ENCODE measurements at regions not wholly inside any gene's neighbourhood (a gene's known extent, or its start where the extent isn't known, plus 50 kb on each side); places are given as distances from the start of the nearest gene placed in this dataset.
"Not testable (repeated sequence)": the region's sequence is repeated elsewhere in the genome, so short reads cannot be mapped to it uniquely, and the experiment has no call there.

- no peaks in the 10 kb centered on the region for H3K9me3 Mint-ChIP-seq (ENCODE audit: low read depth)
- no peaks in the 10 kb centered on the region for H3K36me3 Mint-ChIP-seq
- H3K27ac Mint-ChIP-seq, result no peak overlapping the region
- H3K4me3 Mint-ChIP-seq, result no peak overlapping the region
- H3K4me1 Mint-ChIP-seq (ENCODE audit: low read depth), result no peaks in the 10 kb centered on the region
- no peaks in the 10 kb centered on the region for H3K27me3 Mint-ChIP-seq
Observed at GRCh38 chr11:92572559-92572958, 347.9 kb downstream of the FAT3 start.

DNA sequence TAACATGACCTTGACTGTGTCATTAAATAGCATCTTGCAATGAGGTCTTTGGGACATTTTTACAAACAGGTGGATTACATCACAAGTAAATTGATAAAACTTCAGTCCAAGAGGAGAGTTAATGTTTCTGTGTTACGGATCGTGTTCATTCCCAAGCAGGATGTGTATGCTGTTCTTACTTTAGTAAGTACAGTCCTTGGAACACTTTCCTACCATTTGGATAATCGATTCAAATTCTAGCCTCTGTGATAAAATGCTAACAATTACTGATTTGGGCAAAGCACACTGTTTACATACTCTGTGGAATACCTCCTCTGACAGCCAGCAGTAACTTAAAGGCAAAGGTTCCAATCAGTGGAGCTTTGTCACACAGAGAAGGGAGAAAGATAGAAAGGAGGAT is 351.7 kb downstream of the FAT3 start:
- no peaks in the 10 kb centered on the region for H3K27me3 Mint-ChIP-seq
- no peaks in the 10 kb centered on the region for H3K9me3 Mint-ChIP-seq (ENCODE audit: low read depth)
- no peaks in the 10 kb centered on the region for H3K4me1 Mint-ChIP-seq (ENCODE audit: low read depth)
- H3K27ac Mint-ChIP-seq, result no peak overlapping the region
- no peaks in the 10 kb centered on the region for H3K36me3 Mint-ChIP-seq
- no peak overlapping the region for H3K4me3 Mint-ChIP-seq

- Mint-ChIP-seq H3K36me3 (no peaks in the 10 kb centered on the region), H3K27ac (no peak overlapping the region), H3K9me3 (ENCODE audit: low read depth) (no peaks in the 10 kb centered on the region), H3K27me3 (no peaks in the 10 kb centered on the region), H3K4me3 (no peak overlapping the region), H3K4me1 (ENCODE audit: low read depth) (no peaks in the 10 kb centered on the region)
Observed at GRCh38 chr11:92580908-92581307, 356.3 kb downstream of the FAT3 start.

- Mint-ChIP-seq H3K4me3 (no peak overlapping the region), H3K36me3 (no peaks in the 10 kb centered on the region), H3K4me1 (ENCODE audit: low read depth) (no peaks in the 10 kb centered on the region), H3K27ac (no peak overlapping the region), H3K9me3 (ENCODE audit: low read depth) (no peaks in the 10 kb centered on the region), H3K27me3 (no peaks in the 10 kb centered on the region)
Observed at GRCh38 chr11:92588393-92588792, 363.8 kb downstream of the FAT3 start.

DNA sequence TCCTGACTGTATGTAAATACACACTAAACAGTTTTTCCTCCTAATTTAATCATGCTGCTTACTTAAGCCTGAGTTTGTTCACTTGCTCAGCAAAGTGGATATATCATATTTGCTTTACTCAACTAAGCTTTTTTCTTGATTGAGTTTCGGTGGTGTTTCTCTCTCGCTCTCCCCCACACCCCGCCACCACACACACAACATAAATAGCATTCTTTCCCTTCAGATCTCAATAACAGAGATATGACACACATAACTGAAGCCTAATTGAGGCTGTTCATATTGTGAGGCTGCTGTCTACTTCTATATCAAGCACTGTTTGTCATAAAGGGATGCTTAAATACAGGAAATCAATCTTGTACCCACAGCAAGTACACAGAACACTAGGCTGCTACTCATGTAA is 364.9 kb downstream of the FAT3 start:
- H3K9me3 Mint-ChIP-seq (ENCODE audit: low read depth), result no peaks in the 10 kb centered on the region
- H3K27me3 Mint-ChIP-seq, result no peaks in the 10 kb centered on the region
- H3K36me3 Mint-ChIP-seq, result no peaks in the 10 kb centered on the region
- no peak overlapping the region for H3K4me3 Mint-ChIP-seq
- H3K27ac Mint-ChIP-seq, result no peak overlapping the region
- no peaks in the 10 kb centered on the region for H3K4me1 Mint-ChIP-seq (ENCODE audit: low read depth)

DNA sequence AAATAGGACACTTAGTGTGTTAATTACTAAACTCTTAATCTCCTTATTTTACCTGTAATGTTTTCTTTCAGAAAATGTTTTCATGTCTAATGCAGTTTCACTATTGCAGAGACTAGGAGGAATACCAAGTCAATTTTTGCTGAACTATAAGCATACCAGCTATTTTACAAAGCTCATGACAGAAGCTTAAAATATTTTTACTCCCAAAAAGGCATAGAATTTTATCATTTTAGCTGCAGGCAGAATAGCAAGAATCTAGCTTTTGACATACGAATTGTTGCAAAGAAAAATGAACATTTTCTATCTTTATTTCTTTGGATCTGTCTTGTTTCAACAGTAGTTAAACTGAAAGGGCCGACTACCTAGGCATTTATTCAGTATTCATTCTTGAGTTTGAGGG is 366.9 kb downstream of the FAT3 start:
- no peaks in the 10 kb centered on the region for H3K36me3 Mint-ChIP-seq

GRCh38 chr11:92594251-92594650 is 369.6 kb downstream of the FAT3 start:
- Mint-ChIP-seq H3K4me1 (ENCODE audit: low read depth) (no peaks in the 10 kb centered on the region), H3K4me3 (no peak overlapping the region), H3K9me3 (ENCODE audit: low read depth) (peaks cover 4% of the 10 kb centered on the region), H3K27me3 (no peaks in the 10 kb centered on the region), H3K36me3 (no peaks in the 10 kb centered on the region), H3K27ac (no peak overlapping the region)

More for the DNA sequence above, 366.9 kb downstream of the FAT3 start:
- Mint-ChIP-seq H3K27ac (no peak overlapping the region), H3K9me3 (ENCODE audit: low read depth) (no peaks in the 10 kb centered on the region), H3K27me3 (no peaks in the 10 kb centered on the region), H3K4me1 (ENCODE audit: low read depth) (no peaks in the 10 kb centered on the region), H3K4me3 (no peak overlapping the region)

- H3K4me3 Mint-ChIP-seq, result no peak overlapping the region
- H3K4me1 Mint-ChIP-seq (ENCODE audit: low read depth), result no peaks in the 10 kb centered on the region
- H3K36me3 Mint-ChIP-seq, result no peaks in the 10 kb centered on the region
- H3K27ac Mint-ChIP-seq, result no peak overlapping the region
- H3K27me3 Mint-ChIP-seq, result no peaks in the 10 kb centered on the region
- H3K9me3 Mint-ChIP-seq (ENCODE audit: low read depth), result peaks cover 4% of the 10 kb centered on the region
Observed at GRCh38 chr11:92595052-92595451, 370.4 kb downstream of the FAT3 start.

GRCh38 chr11:92596596-92597317 is 372.1 kb downstream of the FAT3 start:
- Mint-ChIP-seq H3K27ac (no peak overlapping the region), H3K27me3 (no peaks in the 10 kb centered on the region), H3K36me3 (no peaks in the 10 kb centered on the region), H3K4me3 (no peak overlapping the region), H3K9me3 (ENCODE audit: low read depth) (peaks cover 4% of the 10 kb centered on the region), H3K4me1 (ENCODE audit: low read depth) (no peaks in the 10 kb centered on the region)

GRCh38 chr11:92601048-92601447 is 368.4 kb upstream of the MTNR1B start:
- no peaks in the 10 kb centered on the region for H3K4me1 Mint-ChIP-seq (ENCODE audit: low read depth)
- H3K27me3 Mint-ChIP-seq, result no peaks in the 10 kb centered on the region
- no peaks in the 10 kb centered on the region for H3K36me3 Mint-ChIP-seq
- H3K4me3 Mint-ChIP-seq, result no peak overlapping the region
- H3K27ac Mint-ChIP-seq, result no peak overlapping the region
- H3K9me3 Mint-ChIP-seq (ENCODE audit: low read depth), result peaks cover 4% of the 10 kb centered on the region

DNA sequence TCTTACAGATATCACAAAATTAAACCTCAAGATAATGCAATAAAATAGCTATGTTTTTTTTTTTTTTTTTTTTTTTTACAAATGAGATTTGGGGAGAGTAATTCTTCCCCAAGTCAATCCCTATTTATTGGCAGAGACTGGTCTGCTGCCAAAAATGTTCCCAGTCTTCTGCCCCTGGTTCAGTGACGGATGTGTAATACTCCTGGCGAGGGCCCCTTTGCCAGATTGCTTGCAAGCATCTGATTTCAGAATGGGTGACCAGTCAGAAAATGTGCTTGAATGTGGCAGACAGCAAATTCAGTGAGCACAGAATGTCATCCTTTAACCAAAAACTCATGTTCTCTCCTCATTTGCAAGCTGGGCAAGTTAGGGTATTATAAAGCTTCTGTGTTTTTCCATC is 363.8 kb upstream of the MTNR1B start:
- Mint-ChIP-seq H3K36me3 (no peaks in the 10 kb centered on the region), H3K27ac (no peak overlapping the region), H3K4me1 (ENCODE audit: low read depth) (no peaks in the 10 kb centered on the region), H3K4me3 (no peak overlapping the region), H3K9me3 (ENCODE audit: low read depth) (no peaks in the 10 kb centered on the region), H3K27me3 (no peaks in the 10 kb centered on the region)

GRCh38 chr11:92607969-92608722 is 361.3 kb upstream of the MTNR1B start:
- Mint-ChIP-seq H3K4me3 (no peak overlapping the region), H3K36me3 (no peaks in the 10 kb centered on the region), H3K4me1 (ENCODE audit: low read depth) (no peaks in the 10 kb centered on the region), H3K27ac (no peak overlapping the region), H3K27me3 (no peaks in the 10 kb centered on the region), H3K9me3 (ENCODE audit: low read depth) (no peaks in the 10 kb centered on the region)

DNA sequence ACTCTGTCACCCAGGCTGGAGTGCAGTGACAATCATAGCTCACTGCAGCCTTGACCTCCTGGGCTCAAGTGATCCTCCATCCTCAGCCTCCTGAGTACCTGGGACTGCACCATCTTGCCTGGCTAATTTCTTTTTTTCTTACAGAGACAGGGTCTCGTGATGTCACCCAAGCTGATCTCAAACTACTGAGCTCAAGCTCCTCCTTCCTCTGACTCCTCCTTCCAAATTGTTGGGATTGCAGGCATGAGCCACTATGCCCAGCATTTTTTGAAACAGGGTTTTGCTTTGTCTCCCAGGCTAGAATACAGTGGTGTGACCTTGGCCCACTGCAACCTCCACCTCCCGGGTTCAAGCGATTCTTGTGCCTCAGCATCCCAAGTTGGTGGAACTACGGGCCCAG is 358.3 kb upstream of the MTNR1B start:
- no peaks in the 10 kb centered on the region for H3K9me3 Mint-ChIP-seq (ENCODE audit: low read depth)
- H3K36me3 Mint-ChIP-seq, result no peaks in the 10 kb centered on the region
- no peak overlapping the region for H3K4me3 Mint-ChIP-seq
- H3K27me3 Mint-ChIP-seq, result no peaks in the 10 kb centered on the region
- H3K27ac Mint-ChIP-seq, result no peak overlapping the region
- no peaks in the 10 kb centered on the region for H3K4me1 Mint-ChIP-seq (ENCODE audit: low read depth)

DNA sequence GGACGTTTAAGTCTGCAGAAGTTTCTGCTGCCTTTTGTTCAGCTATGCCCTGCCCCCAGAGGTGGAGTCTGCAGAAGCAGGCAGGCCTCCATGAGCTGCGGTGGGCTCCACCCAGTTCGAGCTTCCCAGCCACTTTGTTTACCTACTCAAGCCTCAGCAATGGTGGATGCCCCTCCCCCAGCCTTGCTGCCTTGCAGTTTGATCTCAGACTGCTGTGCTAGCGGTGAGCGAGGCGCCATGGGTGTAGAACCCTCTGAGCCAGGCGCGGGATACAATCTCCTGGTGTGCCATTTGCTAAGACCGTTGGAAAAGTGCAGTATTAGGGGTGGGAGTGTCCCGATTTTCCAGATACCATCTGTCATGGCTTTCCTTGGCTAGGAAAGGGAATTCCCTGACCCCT is 351.4 kb upstream of the MTNR1B start:
- H3K4me1 Mint-ChIP-seq (ENCODE audit: low read depth); H3K9me3 Mint-ChIP-seq (ENCODE audit: low read depth); H3K27ac Mint-ChIP-seq; H3K27me3 Mint-ChIP-seq; H3K36me3 Mint-ChIP-seq; H3K4me3 Mint-ChIP-seq: not testable (repeated sequence)

GRCh38 chr11:92623055-92623454 is 346.4 kb upstream of the MTNR1B start:
- Mint-ChIP-seq H3K4me1 (ENCODE audit: low read depth) (no peaks in the 10 kb centered on the region), H3K36me3 (no peaks in the 10 kb centered on the region), H3K9me3 (ENCODE audit: low read depth) (no peaks in the 10 kb centered on the region), H3K27me3 (no peaks in the 10 kb centered on the region), H3K27ac (no peak overlapping the region), H3K4me3 (no peak overlapping the region)

GRCh38 chr11:92625894-92626293 is 343.6 kb upstream of the MTNR1B start:
- Mint-ChIP-seq H3K27ac (no peak overlapping the region), H3K27me3 (no peaks in the 10 kb centered on the region), H3K4me1 (ENCODE audit: low read depth) (no peaks in the 10 kb centered on the region), H3K9me3 (ENCODE audit: low read depth) (no peaks in the 10 kb centered on the region), H3K4me3 (no peak overlapping the region), H3K36me3 (no peaks in the 10 kb centered on the region)
